ENCODE measurements at regions not wholly inside any gene's neighbourhood (a gene's known extent, or its start where the extent isn't known, plus 50 kb on each side); places are given as distances from the start of the nearest gene placed in this dataset.

- TF ChIP-seq CTCF (conservative IDR thresholded peaks at IDR 0.05; ENCODE audit: low read depth, low read length) (no peak), EZH2 (IDR thresholded peaks at IDR 0.05; ENCODE audit: borderline replicate concordance, low read depth, low read length, poor library complexity, severe bottlenecking) (no peak)
Observed at GRCh38 chr17:22090263-22090935, 398.1 kb downstream of the KCNJ18 start.

All from A673 (cell line).